A549 (cell line): ENCODE measurements at regions not wholly inside any gene's neighbourhood (a gene's known extent, or its start where the extent isn't known, plus 50 kb on each side); places are given as distances from the start of the nearest gene placed in this dataset.

Experiments used
- ATAC-seq, 2 experiments: fragments of 200-7000 bp in 1 of 2; fragments of >200 bp in 1 of 2; cut with Nextera tagmentation in 1 of 2; cut with Tn5 transposase in 1 of 2; 3 replicates each; pipeline versions ENCODE4 v1.8.0 to v1.9.1; 2018 to 2020; ENCODE audit warnings: mild to moderate bottlenecking in 1 of 2, moderate library complexity in 1 of 2
- CTCF ChIA-PET: fragments of 300-600 bp; sonication (Branson Sonifier 250); formaldehyde crosslinking; extraction: SDS; loops from one replicate; lab custom pipeline; 2021; ENCODE audit warnings: antibody characterized with exemption, inconsistent platforms; lab: Yijun Ruan, JAX
- POLR2A ChIA-PET: fragments of 350-600 bp; formaldehyde crosslinking; extraction: SDS; loops from one replicate; lab custom pipeline; 2021; ENCODE audit warnings: antibody characterized with exemption, inconsistent platforms; lab: Yijun Ruan, JAX
- DNase-seq, 2 experiments: peaks; one replicate each; pipeline versions ENCODE4 v3.0.0 to v3.0.0-alpha.2; 2011 to 2016; ENCODE audit warnings: low read depth in 1 of 2, low spot score in 1 of 2
- FAIRE-seq: peaks from 2 replicates; lab custom pipeline; 2011; peaks lifted over from hg19 to GRCh38; lab: Jason Lieb, UNC
- H3K27ac ChIP-seq, 2 experiments: fragments of >200 bp; sonication (Bioruptor Twin); formaldehyde crosslinking; 3 replicates each; pipeline ENCODE4 v1.5.1; 2016 to 2017
- H3K4me1 ChIP-seq: fragments of >200 bp; sonication (Bioruptor Twin); formaldehyde crosslinking; 3 replicates; pipeline ENCODE4 v1.6.1; 2016
- H3K4me2 ChIP-seq: fragments of >200 bp; sonication (Bioruptor Twin); formaldehyde crosslinking; 3 replicates; pipeline ENCODE4 v1.6.1; 2016
- H3K4me3 ChIP-seq: fragments of >200 bp; sonication (Bioruptor Twin); formaldehyde crosslinking; 3 replicates; pipeline ENCODE4 v1.5.1; 2016
- H3K9me3 ChIP-seq: fragments of >200 bp; sonication (Bioruptor Twin); formaldehyde crosslinking; 3 replicates; pipeline ENCODE4 v1.6.1; 2016
- BHLHE40 ChIP-seq: IDR thresholded peaks from 2 replicates; pipeline ENCODE4 v1.6.1; 2012; ENCODE audit warnings: low read depth, low read length, inconsistent platforms
- CBX8 ChIP-seq: fragments of 200-600 bp; sonication (generic); IDR thresholded peaks from 2 replicates; pipeline ENCODE4 v1.6.1; 2016
- CEBPB ChIP-seq, 2 experiments: fragments of >200 bp in 1 of 2; sonication (Bioruptor Twin) in 1 of 2; formaldehyde crosslinking in 1 of 2; IDR thresholded peaks; 2 replicates each; pipeline ENCODE4 v1.6.1; 2012 to 2016
- CHD4 ChIP-seq: fragments of 200-600 bp; sonication (generic); IDR thresholded peaks from 2 replicates; pipeline ENCODE4 v1.6.1; 2016; ENCODE audit warnings: antibody characterized with exemption, mild to moderate bottlenecking, borderline replicate concordance
- CTCF ChIP-seq: fragments of >200 bp; sonication (Bioruptor Twin); formaldehyde crosslinking; IDR thresholded peaks from 3 replicates; pipeline ENCODE4 v1.5.1; 2016
- EHMT2 ChIP-seq: fragments of 200-600 bp; sonication (generic); IDR thresholded peaks from 2 replicates; pipeline ENCODE4 v1.6.1; 2016; ENCODE audit warnings: antibody characterized with exemption, low read depth, mild to moderate bottlenecking, moderate library complexity
- ELK1 ChIP-seq: fragments of 150-350 bp; IDR thresholded peaks from 2 replicates; pipeline ENCODE4 v1.6.1; 2014; ENCODE audit warnings: low read depth, mild to moderate bottlenecking, low read length
- EP300 ChIP-seq, 2 experiments: fragments of >200 bp; sonication (Bioruptor Twin); formaldehyde crosslinking; IDR thresholded peaks; 2 replicates in 1 of 2; 3 replicates in 1 of 2; pipeline ENCODE4 v1.6.1; 2016 to 2017
- FOSB ChIP-seq: fragments of 250-450 bp; sonication (Bioruptor Pico); IDR thresholded peaks from 2 replicates; pipeline ENCODE4 v1.5.0; 2020; ENCODE audit warnings: mild to moderate bottlenecking, moderate library complexity
- FOSL2 ChIP-seq, 2 experiments: fragments of 450-650 bp in 1 of 2; fragments of >200 bp in 1 of 2; sonication (Bioruptor Twin) in 1 of 2; formaldehyde crosslinking; IDR thresholded peaks; 2 replicates each; pipeline versions ENCODE4 v1.5.0 to v1.6.1; 2016 to 2020; ENCODE audit warnings: mild to moderate bottlenecking in 1 of 2, moderate library complexity in 1 of 2
- FOXS1 ChIP-seq: fragments of 250-450 bp; sonication (Bioruptor Pico); IDR thresholded peaks from 2 replicates; pipeline ENCODE4 v1.5.0; 2020; ENCODE audit warnings: mild to moderate bottlenecking, moderate library complexity
- HEYL ChIP-seq: fragments of 250-450 bp; sonication (Bioruptor Pico); IDR thresholded peaks from 2 replicates; pipeline ENCODE4 v1.8.0; 2021; ENCODE audit warnings: mild to moderate bottlenecking, moderate library complexity
- HMGXB4 ChIP-seq: fragments of 250-450 bp; sonication (Bioruptor Pico); IDR thresholded peaks from 2 replicates; pipeline ENCODE4 v1.5.0; 2021; ENCODE audit warnings: mild to moderate bottlenecking, moderate library complexity, borderline replicate concordance
- HOXB5 ChIP-seq: fragments of 250-450 bp; sonication (Bioruptor Pico); IDR thresholded peaks from 2 replicates; pipeline ENCODE4 v1.5.0; 2020; ENCODE audit warnings: mild to moderate bottlenecking, moderate library complexity
- JUN ChIP-seq, 2 experiments: fragments of >200 bp; sonication (Bioruptor Twin); formaldehyde crosslinking; IDR thresholded peaks; 2 replicates in 1 of 2; 3 replicates in 1 of 2; pipeline ENCODE4 v1.6.1; 2016 to 2017
- KDM5A ChIP-seq: fragments of 200-600 bp; sonication (generic); IDR thresholded peaks from 2 replicates; pipeline ENCODE4 v1.6.1; 2016; ENCODE audit warnings: antibody characterized with exemption, mild to moderate bottlenecking
- NFE2L2 ChIP-seq: fragments of 150-350 bp; conservative IDR thresholded peaks from 2 replicates; pipeline ENCODE4 v1.6.1; 2014; ENCODE audit warnings: low read length
- NPAS2 ChIP-seq: fragments of 250-450 bp; sonication (Bioruptor Pico); IDR thresholded peaks from 2 replicates; pipeline ENCODE4 v1.8.0; 2022; ENCODE audit warnings: mild to moderate bottlenecking, moderate library complexity, borderline replicate concordance
- NR3C1 ChIP-seq: fragments of >200 bp; sonication (Bioruptor Twin); formaldehyde crosslinking; IDR thresholded peaks from 3 replicates; pipeline ENCODE4 v1.6.1; 2017
- PBX3 ChIP-seq: IDR thresholded peaks from 2 replicates; pipeline ENCODE4 v1.6.1; 2012
- POLR2AphosphoS2 ChIP-seq: conservative IDR thresholded peaks from 2 replicates; pipeline ENCODE4 v1.6.1; 2012; ENCODE audit warnings: low read length, improper control_type of control experiment, inconsistent platforms
- RARB ChIP-seq: fragments of 250-450 bp; sonication (Bioruptor Pico); IDR thresholded peaks from 2 replicates; pipeline ENCODE4 v1.8.0; 2021; ENCODE audit warnings: mild to moderate bottlenecking, moderate library complexity
- RNF2 ChIP-seq: fragments of 200-600 bp; sonication (generic); IDR thresholded peaks from 2 replicates; pipeline ENCODE4 v1.6.1; 2016; ENCODE audit warnings: low read depth, mild to moderate bottlenecking, antibody characterized with exemption, moderate library complexity, borderline replicate concordance
- TFCP2L1 ChIP-seq: fragments of 250-450 bp; sonication (Bioruptor Pico); IDR thresholded peaks from 2 replicates; pipeline ENCODE4 v1.5.0; 2021; ENCODE audit warnings: mild to moderate bottlenecking
- TP53 ChIP-seq: fragments of 250-450 bp; sonication (Bioruptor Pico); IDR thresholded peaks from 2 replicates; pipeline ENCODE4 v1.5.0; 2021; ENCODE audit warnings: mild to moderate bottlenecking, moderate library complexity
- USF2 ChIP-seq: fragments of 450-650 bp; IDR thresholded peaks from 2 replicates; pipeline ENCODE4 v1.6.1; 2014; ENCODE audit warnings: antibody characterized with exemption
- ZFP36 ChIP-seq: fragments of 450-650 bp; IDR thresholded peaks from 2 replicates; pipeline ENCODE4 v1.6.1; 2014; ENCODE audit warnings: borderline replicate concordance; ENCODE audit not compliant: partially characterized antibody
- ZNF302 ChIP-seq: fragments of 250-450 bp; sonication (Bioruptor Pico); IDR thresholded peaks from 2 replicates; pipeline ENCODE4 v1.9.0; 2021; ENCODE audit warnings: inconsistent platforms, mild to moderate bottlenecking, moderate library complexity
- WGBS: methylation state at CpG from one replicate; pipeline ENCODE4 v1.1.6; 2017; ENCODE audit errors: missing lambda C conversion rate; 5-methylcytosine and 5-hydroxymethylcytosine counted together

GRCh38 chr20:36084356-36084755 is 70.2 kb upstream of the EPB41L1 start:
- Histone ChIP-seq H3K4me1 (peaks cover 85% of the 10 kb centered on the region), H3K9me3 (peaks cover 14% of the 10 kb centered on the region; the same call in 2 of the 3 replicates), H3K4me3 (no peak overlapping the region), H3K4me2 (peak overlapping the region; percentile 92), H3K27ac (peak overlapping the region; percentile 95)
- CTCF ChIA-PET: interaction anchor here (1.4 to 1.8 kb wide), 2 partner anchors 14 to 114 kb away, joined by 3 to 4 read pairs; no protein-coding TSS in a partner anchor
- POLR2A ChIA-PET: interaction anchor here (1.5 to 2.9 kb wide), 2 partner anchors 19 to 67 kb away, joined by 3 to 18 read pairs; no protein-coding TSS in a partner anchor
- ATAC-seq: no peak
- TF ChIP-seq TP53 (CRISPR knock-in tag): no peak
- 89% methylated on average over 3 of the region's 3 CpGs for WGBS
- no peak for FAIRE-seq
- DNase-seq: no peak

- DNase-seq: peak; percentile 82 to 98
- POLR2A ChIA-PET: interaction anchor here (0.7 to 2.9 kb wide), 8 partner anchors 10 to 468 kb away, joined by 3 to 18 read pairs (median 3); no protein-coding TSS in a partner anchor
- TF ChIP-seq USF2: peak; percentile 96
- no peak for TF ChIP-seq POLR2AphosphoS2
- TF ChIP-seq EHMT2: no peak
- peak; percentile 73; the same call in 1 of the 2 replicates for TF ChIP-seq TP53 (CRISPR knock-in tag)
- TF ChIP-seq EP300 (IDR thresholded peaks at IDR 0.05): no peak; a peak in 1 of 5 replicates
- TF ChIP-seq BHLHE40: no peak
- no peak for TF ChIP-seq FOSL2 (IDR thresholded peaks at IDR 0.05)
- no peak for TF ChIP-seq FOSL2 (CRISPR knock-in tag; IDR thresholded peaks at IDR 0.05)
- peak; percentile 79 for TF ChIP-seq ZNF302 (CRISPR knock-in tag)
- 0 out of 2 replicates have a peak, but pooled peaks have one; percentile 27 for TF ChIP-seq HEYL (CRISPR knock-in tag)
- TF ChIP-seq PBX3: no peak
- TF ChIP-seq RARB: no peak
- no peak for TF ChIP-seq CTCF
- TF ChIP-seq CHD4: no peak
- TF ChIP-seq FOSB (CRISPR knock-in tag): no peak
- no peak for TF ChIP-seq TFCP2L1 (CRISPR knock-in tag)
- 0 out of 2 replicates have a peak, but pooled peaks have one; percentile 34 for TF ChIP-seq HOXB5 (CRISPR knock-in tag)
- TF ChIP-seq CEBPB (IDR thresholded peaks at IDR 0.05): peak; percentile 22 to 68; a peak in 3 of 4 replicates
- TF ChIP-seq FOXS1: no peak; the same call in 1 of the 2 replicates
- no peak for TF ChIP-seq RNF2
- TF ChIP-seq KDM5A: no peak
- no peak for TF ChIP-seq NR3C1
- no peak for TF ChIP-seq NFE2L2
- no peak for TF ChIP-seq JUN (IDR thresholded peaks at IDR 0.05)
- no peak for TF ChIP-seq NPAS2 (CRISPR knock-in tag)
- no peak for TF ChIP-seq ELK1
- TF ChIP-seq HMGXB4 (CRISPR knock-in tag): no peak
- no peak for TF ChIP-seq CBX8
- peak; percentile 30 for TF ChIP-seq ZFP36
Measured at GRCh38 chr20:36084897-36085613, 69.5 kb upstream of the EPB41L1 start.

More at GRCh38 chr20:36084897-36085613, 69.5 kb upstream of the EPB41L1 start:
- Histone ChIP-seq H3K9me3 (peaks cover 11% of the 10 kb centered on the region; the same call in 2 of the 3 replicates), H3K4me1 (peaks cover 80% of the 10 kb centered on the region), H3K4me3 (peak overlapping the region; percentile 18; the same call in 1 of the 3 replicates), H3K4me2 (peak overlapping the region; percentile 92), H3K27ac (peak overlapping the region; percentile 95)
- CTCF ChIA-PET: interaction anchor here (0.6 to 1.8 kb wide), 10 partner anchors 13 to 130 kb away, joined by 3 to 6 read pairs (median 3); no protein-coding TSS in a partner anchor
- FAIRE-seq (peak; percentile 99), ATAC-seq (peak; percentile 82 to 88)
- 19% methylated on average over 4 of the region's 4 CpGs for WGBS
